Endothelial cell (in vitro differentiated cells): ENCODE measurements at regions not wholly inside any gene's neighbourhood (a gene's known extent, or its start where the extent isn't known, plus 50 kb on each side); places are given as distances from the start of the nearest gene placed in this dataset.

ENCODE experiments used
- DNase-seq: peaks from one replicate; pipeline ENCODE4 v3.0.0; 2021; ENCODE audit warnings: low spot score
- H3K27ac Mint-ChIP-seq: one replicate; pipeline ENCODE4 v1.8.0; 2021; ENCODE audit warnings: mixed read lengths, inconsistent platforms; ENCODE audit not compliant: unreplicated experiment
- H3K27me3 Mint-ChIP-seq: one replicate; pipeline ENCODE4 v1.8.0; 2021; ENCODE audit warnings: mild to moderate bottlenecking, moderate library complexity, mixed read lengths, inconsistent platforms; ENCODE audit not compliant: unreplicated experiment
- H3K36me3 Mint-ChIP-seq: one replicate; pipeline ENCODE4 v1.8.0; 2021; ENCODE audit warnings: mild to moderate bottlenecking, low read depth, mixed read lengths, inconsistent platforms; ENCODE audit not compliant: unreplicated experiment
- H3K4me1 Mint-ChIP-seq: one replicate; pipeline ENCODE4 v1.8.0; 2021; ENCODE audit warnings: mild to moderate bottlenecking, mixed read lengths, inconsistent platforms; ENCODE audit not compliant: unreplicated experiment
- H3K4me3 Mint-ChIP-seq: one replicate; pipeline ENCODE4 v1.8.0; 2021; ENCODE audit warnings: mild to moderate bottlenecking, mixed read lengths, inconsistent platforms; ENCODE audit not compliant: unreplicated experiment
- H3K9me3 Mint-ChIP-seq: one replicate; pipeline ENCODE4 v1.8.0; 2021; ENCODE audit warnings: mixed read lengths, inconsistent platforms; ENCODE audit not compliant: unreplicated experiment
- TF ChIP-seq, protein P1 (sequence below): fragments of 200-600 bp; sonication (generic); IDR thresholded peaks from one replicate; pipeline ENCODE4 v1.5.0; 2021; ENCODE audit warnings: antibody characterized with exemption; ENCODE audit not compliant: unreplicated experiment

DNA sequence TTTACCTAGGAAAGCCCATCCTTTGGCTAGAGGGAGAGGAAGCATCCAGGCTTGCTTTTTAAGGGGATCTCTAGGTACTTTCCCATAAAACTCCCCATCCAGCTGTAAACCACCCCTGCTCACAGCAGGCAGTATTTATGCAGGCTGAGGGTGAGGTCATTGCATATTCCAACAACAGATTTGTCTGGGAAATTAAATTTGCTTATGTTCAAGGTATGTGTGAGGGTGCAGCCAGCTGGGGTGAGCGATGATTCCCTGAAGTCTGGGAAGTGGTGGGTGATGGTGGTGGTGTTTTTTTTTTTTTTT lies 96.3 kb upstream of the C1QTNF9B start:
- Mint-ChIP-seq H3K9me3 (no peaks in the 10 kb centered on the region), H3K4me3 (no peak overlapping the region), H3K4me1 (peaks cover 3% of the 10 kb centered on the region), H3K27ac (no peak overlapping the region), H3K36me3 (no peaks in the 10 kb centered on the region), H3K27me3 (peaks cover 6% of the 10 kb centered on the region)
- TF ChIP-seq, protein P1, sequence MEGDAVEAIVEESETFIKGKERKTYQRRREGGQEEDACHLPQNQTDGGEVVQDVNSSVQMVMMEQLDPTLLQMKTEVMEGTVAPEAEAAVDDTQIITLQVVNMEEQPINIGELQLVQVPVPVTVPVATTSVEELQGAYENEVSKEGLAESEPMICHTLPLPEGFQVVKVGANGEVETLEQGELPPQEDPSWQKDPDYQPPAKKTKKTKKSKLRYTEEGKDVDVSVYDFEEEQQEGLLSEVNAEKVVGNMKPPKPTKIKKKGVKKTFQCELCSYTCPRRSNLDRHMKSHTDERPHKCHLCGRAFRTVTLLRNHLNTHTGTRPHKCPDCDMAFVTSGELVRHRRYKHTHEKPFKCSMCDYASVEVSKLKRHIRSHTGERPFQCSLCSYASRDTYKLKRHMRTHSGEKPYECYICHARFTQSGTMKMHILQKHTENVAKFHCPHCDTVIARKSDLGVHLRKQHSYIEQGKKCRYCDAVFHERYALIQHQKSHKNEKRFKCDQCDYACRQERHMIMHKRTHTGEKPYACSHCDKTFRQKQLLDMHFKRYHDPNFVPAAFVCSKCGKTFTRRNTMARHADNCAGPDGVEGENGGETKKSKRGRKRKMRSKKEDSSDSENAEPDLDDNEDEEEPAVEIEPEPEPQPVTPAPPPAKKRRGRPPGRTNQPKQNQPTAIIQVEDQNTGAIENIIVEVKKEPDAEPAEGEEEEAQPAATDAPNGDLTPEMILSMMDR, result no peak
- DNase-seq, result no peak

GRCh38 chr13:23995283-23996073 lies 98.2 kb upstream of the C1QTNF9B start:
- Mint-ChIP-seq H3K36me3 (no peaks in the 10 kb centered on the region), H3K9me3 (no peaks in the 10 kb centered on the region), H3K27me3 (peaks cover 5% of the 10 kb centered on the region), H3K27ac (no peak overlapping the region), H3K4me3 (no peak overlapping the region), H3K4me1 (peaks cover 3% of the 10 kb centered on the region)
- TF ChIP-seq, protein P1, result no peak
- no peak for DNase-seq

DNA sequence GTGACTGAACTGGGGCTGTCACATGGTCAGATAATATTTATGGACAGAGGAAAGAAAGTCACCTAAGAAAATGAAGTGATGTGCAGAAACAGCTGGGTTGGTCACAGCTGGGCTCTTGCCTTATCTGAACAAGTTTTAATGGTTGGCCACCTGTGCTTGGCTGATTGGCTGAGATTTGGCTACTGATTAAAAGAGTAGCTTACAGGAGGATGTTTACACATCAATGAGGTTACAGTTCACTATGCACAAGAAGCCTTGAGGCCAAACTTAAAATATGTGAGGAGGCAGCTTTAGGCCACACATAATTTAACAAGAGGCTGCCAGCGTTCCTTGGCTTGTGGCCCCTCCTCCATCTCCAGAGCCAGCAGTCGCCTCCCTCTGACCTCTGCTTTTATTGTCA lies 99.2 kb upstream of the C1QTNF9B start:
- no peak for DNase-seq
- Mint-ChIP-seq H3K9me3 (no peaks in the 10 kb centered on the region), H3K36me3 (no peaks in the 10 kb centered on the region), H3K27me3 (peaks cover 5% of the 10 kb centered on the region), H3K27ac (no peak overlapping the region), H3K4me3 (no peak overlapping the region), H3K4me1 (peaks cover 3% of the 10 kb centered on the region)
- TF ChIP-seq, protein P1, result no peak

- DNase-seq, result no peak
- TF ChIP-seq, protein P1, result no peak
- Mint-ChIP-seq H3K4me1 (peaks cover 3% of the 10 kb centered on the region), H3K27ac (no peak overlapping the region), H3K27me3 (peaks cover 1% of the 10 kb centered on the region), H3K36me3 (no peaks in the 10 kb centered on the region), H3K9me3 (no peaks in the 10 kb centered on the region), H3K4me3 (no peak overlapping the region)
Observed at GRCh38 chr13:23999424-23999823, 102.1 kb upstream of the C1QTNF9B start.

DNA sequence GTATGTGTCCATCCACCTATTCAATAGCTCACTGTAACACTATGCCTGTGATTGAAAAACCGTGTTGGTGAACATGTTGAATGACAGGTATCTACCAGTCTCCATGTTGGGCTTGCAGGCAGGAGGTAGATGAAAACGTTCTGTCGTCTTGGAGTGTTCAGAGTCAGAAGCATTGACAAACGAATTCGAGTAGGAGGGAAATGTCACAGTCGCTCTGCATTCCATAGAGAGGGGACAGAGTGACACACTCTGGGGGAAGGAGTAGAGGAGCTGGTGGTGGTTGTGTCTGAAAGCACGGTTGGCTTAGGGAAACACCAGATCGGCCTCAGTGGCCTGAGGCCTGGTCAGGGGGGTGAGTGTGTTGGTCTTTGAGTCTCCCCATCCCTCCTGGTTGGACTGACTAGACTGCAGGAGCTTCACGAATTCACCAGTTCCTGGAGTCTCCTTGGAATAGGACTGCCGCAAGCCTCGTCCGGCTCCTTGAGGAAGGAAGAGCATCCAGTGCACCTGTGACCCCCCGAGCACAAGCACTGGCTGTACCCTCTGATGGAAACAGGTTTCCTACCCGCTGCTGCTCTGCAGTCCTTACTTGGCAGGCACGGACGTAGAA lies 105.0 kb upstream of the C1QTNF9B start:
- DNase-seq, result no peak

More for the DNA sequence above, 105.0 kb upstream of the C1QTNF9B start:
- H3K36me3 Mint-ChIP-seq, result no peaks in the 10 kb centered on the region
- H3K9me3 Mint-ChIP-seq, result no peaks in the 10 kb centered on the region
- TF ChIP-seq, protein P1, result no peak
- H3K4me3 Mint-ChIP-seq, result no peak overlapping the region
- H3K27me3 Mint-ChIP-seq, result peaks cover 4% of the 10 kb centered on the region
- no peak overlapping the region for H3K27ac Mint-ChIP-seq
- no peaks in the 10 kb centered on the region for H3K4me1 Mint-ChIP-seq
